Fibroblast of lung (primary cell): ENCODE measurements at regions not wholly inside any gene's neighbourhood (a gene's known extent, or its start where the extent isn't known, plus 50 kb on each side); places are given as distances from the start of the nearest gene placed in this dataset.
A peak's percentile ranks its signal among the peaks of the same experiment; 100 is the strongest.

ENCODE experiments used
- DNase-seq, 2 donors: peaks; one replicate each; pipeline versions ENCODE4 v3.0.0 to v3.0.0-alpha.2; 2010; ENCODE audit warnings: low read depth in 2 of 2
- H2AFZ ChIP-seq: 2 replicates; pipeline ENCODE4 v1.5.1; 2012; ENCODE audit warnings: low read length, control low read depth, inconsistent platforms
- H3K27ac ChIP-seq: 2 replicates; pipeline ENCODE4 v1.5.1; 2011; ENCODE audit warnings: low read length, control low read depth; ENCODE audit not compliant: insufficient read depth
- H3K27me3 ChIP-seq: 2 replicates; pipeline ENCODE4 v1.5.1; 2011; ENCODE audit warnings: mild to moderate bottlenecking, low read length; ENCODE audit not compliant: control insufficient read depth, insufficient read depth
- H3K36me3 ChIP-seq: 2 replicates; pipeline ENCODE4 v1.5.1; 2011; ENCODE audit warnings: low read length; ENCODE audit not compliant: control insufficient read depth, insufficient read depth
- H3K4me1 ChIP-seq: 2 replicates; pipeline ENCODE4 v1.5.1; 2011; ENCODE audit warnings: low read length; ENCODE audit not compliant: control insufficient read depth, insufficient read depth; ENCODE audit errors: extremely low read depth
- H3K4me2 ChIP-seq: 2 replicates; pipeline ENCODE4 v1.5.1; 2011; ENCODE audit warnings: low read length, control low read depth; ENCODE audit not compliant: insufficient read depth; ENCODE audit errors: extremely low read depth
- H3K4me3 ChIP-seq, 4 experiments: fragments of 200-600 bp in 1 of 4; sonication (generic) in 1 of 4; replicated peaks in 1 of 4; 2 replicates each; pipeline ENCODE4 v1.5.1; 2011 to 2016; ENCODE audit warnings: low read length in 4 of 4, low read depth in 3 of 4, mild to moderate bottlenecking in 3 of 4, control low read depth in 2 of 4, inconsistent platforms in 1 of 4, mixed read lengths in 1 of 4; ENCODE audit not compliant: insufficient read depth in 1 of 4; ENCODE audit errors: control extremely low read depth in 1 of 4
- H3K79me2 ChIP-seq: 2 replicates; pipeline ENCODE4 v1.5.1; 2012; ENCODE audit warnings: mild to moderate bottlenecking, low read length, inconsistent platforms; ENCODE audit not compliant: control insufficient read depth, insufficient read depth
- H3K9ac ChIP-seq: 2 replicates; pipeline ENCODE4 v1.5.1; 2011; ENCODE audit warnings: mild to moderate bottlenecking, low read length, control low read depth; ENCODE audit not compliant: insufficient read depth
- H3K9me3 ChIP-seq: 2 replicates; pipeline ENCODE4 v1.5.1; 2012; ENCODE audit warnings: low read depth, low read length; ENCODE audit not compliant: control insufficient read depth, insufficient read depth
- H4K20me1 ChIP-seq: 2 replicates; pipeline ENCODE4 v1.5.1; 2011; ENCODE audit warnings: low read length; ENCODE audit not compliant: control insufficient read depth, insufficient read depth; ENCODE audit errors: extremely low read depth
- CTCF ChIP-seq, 2 donors: IDR thresholded peaks in 1 of 2; conservative IDR thresholded peaks in 1 of 2; 1 replicate in 1 of 2; 2 replicates in 1 of 2; pipeline ENCODE4 v1.5.1; 2011 to 2012; ENCODE audit warnings: low read length in 2 of 2, control low read depth in 1 of 2, inconsistent platforms in 1 of 2, low read depth in 1 of 2, mild to moderate bottlenecking in 1 of 2
- EZH2 ChIP-seq: IDR thresholded peaks from 2 replicates; pipeline ENCODE4 v1.5.1; 2012; ENCODE audit warnings: low read length, control low read depth, mild to moderate bottlenecking; ENCODE audit errors: missing control alignments

GRCh38 chr4:3850128-3850527 lies 83.9 kb downstream of the ADRA2C start:
- TF ChIP-seq EZH2 (no peak), CTCF (conservative IDR thresholded peaks at IDR 0.05 in 1 of 2, IDR thresholded peaks at IDR 0.05 in 1 of 2; ENCODE audit: low read depth in 1 of 2, low read length in 2 of 2) (no peak)
- no peaks in the 10 kb centered on the region for H3K79me2 ChIP-seq
- H3K4me1 ChIP-seq = no peaks in the 10 kb centered on the region
- no peak overlapping the region for H3K4me3 ChIP-seq
- no peaks in the 10 kb centered on the region for H3K9me3 ChIP-seq
- no peak overlapping the region for H2AFZ ChIP-seq
- no peak overlapping the region for H3K4me2 ChIP-seq
- no peaks in the 10 kb centered on the region for H4K20me1 ChIP-seq
- DNase-seq = no peak
- no peaks in the 10 kb centered on the region for H3K36me3 ChIP-seq
- H3K27ac ChIP-seq = no peak overlapping the region
- H3K27me3 ChIP-seq = no peaks in the 10 kb centered on the region
- H3K9ac ChIP-seq = no peak overlapping the region

GRCh38 chr4:3851211-3851610 lies 85.0 kb downstream of the ADRA2C start:
- H2AFZ ChIP-seq = no peak overlapping the region
- H3K79me2 ChIP-seq = no peaks in the 10 kb centered on the region
- no peaks in the 10 kb centered on the region for H3K27me3 ChIP-seq
- no peak overlapping the region for H3K4me3 ChIP-seq
- H3K36me3 ChIP-seq = no peaks in the 10 kb centered on the region
- no peaks in the 10 kb centered on the region for H3K9me3 ChIP-seq
- no peak overlapping the region for H3K27ac ChIP-seq
- no peak overlapping the region for H3K9ac ChIP-seq
- DNase-seq = peak in 1 of 2 donors; percentile 9
- TF ChIP-seq CTCF (conservative IDR thresholded peaks at IDR 0.05 in 1 of 2, IDR thresholded peaks at IDR 0.05 in 1 of 2; ENCODE audit: low read depth in 1 of 2, low read length in 2 of 2) (no peak), EZH2 (no peak)
- H4K20me1 ChIP-seq = no peaks in the 10 kb centered on the region
- H3K4me2 ChIP-seq = no peak overlapping the region
- H3K4me1 ChIP-seq = no peaks in the 10 kb centered on the region

GRCh38 chr4:3851881-3852280 lies 85.7 kb downstream of the ADRA2C start:
- no peak for DNase-seq
- H3K27me3 ChIP-seq = no peaks in the 10 kb centered on the region
- H3K4me1 ChIP-seq = no peaks in the 10 kb centered on the region

More at GRCh38 chr4:3851881-3852280, 85.7 kb downstream of the ADRA2C start:
- Histone ChIP-seq H3K4me2 (no peak overlapping the region), H3K27ac (no peak overlapping the region), H4K20me1 (no peaks in the 10 kb centered on the region), H3K36me3 (no peaks in the 10 kb centered on the region), H2AFZ (no peak overlapping the region), H3K4me3 (no peak overlapping the region), H3K9ac (no peak overlapping the region), H3K79me2 (no peaks in the 10 kb centered on the region), H3K9me3 (no peaks in the 10 kb centered on the region)
- TF ChIP-seq CTCF (conservative IDR thresholded peaks at IDR 0.05 in 1 of 2, IDR thresholded peaks at IDR 0.05 in 1 of 2; ENCODE audit: low read depth in 1 of 2, low read length in 2 of 2) = no peak
- TF ChIP-seq EZH2 = no peak
